Suprapubic skin (tissue), 4 donors: ENCODE measurements at regions not wholly inside any gene's neighbourhood (a gene's known extent, or its start where the extent isn't known, plus 50 kb on each side); places are given as distances from the start of the nearest gene placed in this dataset.

Experiments
- DNase-seq, 2 donors: peaks; one replicate each; pipeline ENCODE4 v3.0.0-alpha.2; 2019; ENCODE audit warnings: low spot score in 2 of 2
- H3K27ac ChIP-seq: fragments of 200-600 bp; sonication (generic); one replicate; pipeline ENCODE4 v1.5.1; 2019
- H3K27me3 ChIP-seq: fragments of 200-600 bp; sonication (generic); one replicate; pipeline ENCODE4 v1.5.1; 2019
- H3K36me3 ChIP-seq: fragments of 200-600 bp; sonication (generic); one replicate; pipeline ENCODE4 v1.5.1; 2019
- H3K4me1 ChIP-seq: fragments of 200-600 bp; sonication (generic); one replicate; pipeline ENCODE4 v1.5.1; 2019
- H3K4me3 ChIP-seq: fragments of 200-600 bp; sonication (generic); one replicate; pipeline ENCODE4 v1.5.1; 2019; ENCODE audit warnings: mild to moderate bottlenecking
- H3K9me3 ChIP-seq: fragments of 200-600 bp; sonication (generic); one replicate; pipeline ENCODE4 v1.5.1; 2019
- CTCF ChIP-seq, 2 donors: fragments of 200-600 bp in 1 of 2; fragments of 450-650 bp in 1 of 2; sonication (generic) in 1 of 2; IDR thresholded peaks; one replicate each; pipeline ENCODE4 v1.5.1; 2016 to 2019; ENCODE audit warnings: antibody characterized with exemption in 2 of 2, mild to moderate bottlenecking in 1 of 2, moderate library complexity in 1 of 2
- EP300 ChIP-seq: sonication (generic); formaldehyde crosslinking; IDR thresholded peaks from one replicate; pipeline ENCODE4 v1.6.1; 2017; ENCODE audit warnings: antibody characterized with exemption
- POLR2A ChIP-seq, 2 donors: fragments of 450-650 bp; IDR thresholded peaks; one replicate each; pipeline ENCODE4 v1.6.1; 2017; ENCODE audit warnings: antibody characterized with exemption in 2 of 2, mild to moderate bottlenecking in 2 of 2, moderate library complexity in 2 of 2
- POLR2AphosphoS5 ChIP-seq, 3 donors: sonication (generic); formaldehyde crosslinking; IDR thresholded peaks; one replicate each; pipeline ENCODE4 v1.6.1; 2017; ENCODE audit warnings: antibody characterized with exemption in 3 of 3
- WGBS: methylation state at CpG from one replicate; pipeline ENCODE4 v1.1.5; 2018; 5-methylcytosine and 5-hydroxymethylcytosine counted together

DNA sequence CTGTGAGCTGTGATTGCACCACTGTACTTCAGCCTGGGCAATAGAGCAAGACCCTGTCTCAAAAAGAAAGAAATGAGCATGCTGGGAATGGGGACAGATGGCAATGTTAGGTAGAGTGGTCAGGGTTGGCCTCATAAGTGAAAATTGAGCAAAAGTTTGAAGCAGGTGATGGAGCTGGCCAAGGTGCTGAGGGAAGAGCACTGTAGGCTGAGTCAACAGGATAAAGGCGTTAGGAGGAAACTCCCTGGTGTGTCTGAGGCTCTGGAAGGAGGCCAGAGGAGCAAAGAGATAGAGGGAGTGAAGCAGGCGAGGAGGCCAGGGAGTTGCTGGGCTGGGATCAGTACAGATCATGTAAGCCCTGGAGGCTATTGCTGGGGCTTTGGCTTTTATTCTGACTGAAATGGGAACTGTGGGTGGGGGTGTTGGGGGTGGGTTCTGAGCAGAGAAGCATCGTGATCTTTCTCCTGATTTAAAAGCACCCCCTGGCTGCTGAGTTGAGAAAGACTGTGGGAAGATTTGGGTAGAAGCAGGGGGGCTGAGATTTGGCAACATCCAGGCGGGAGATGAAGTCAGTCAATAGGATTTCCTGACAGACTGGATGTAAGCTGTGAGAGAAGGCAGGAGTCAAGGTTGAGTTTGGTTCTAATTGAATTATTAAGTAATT is 52.5 kb upstream of the VKORC1L1 start:
- Histone ChIP-seq H3K27ac (no peak overlapping the region), H3K4me3 (no peak overlapping the region), H3K36me3 (no peaks in the 10 kb centered on the region), H3K27me3 (no peaks in the 10 kb centered on the region), H3K9me3 (no peaks in the 10 kb centered on the region), H3K4me1 (no peaks in the 10 kb centered on the region)
- TF ChIP-seq EP300 (no peak), CTCF (IDR thresholded peaks at IDR 0.05) (no peak), POLR2AphosphoS5 (IDR thresholded peaks at IDR 0.05) (no peak), POLR2A (IDR thresholded peaks at IDR 0.05) (no peak)
- WGBS, result 43% methylated on average over 4 of the region's 4 CpGs
- no peak for DNase-seq
